ENCODE measurements at regions not wholly inside any gene's neighbourhood (a gene's known extent, or its start where the extent isn't known, plus 50 kb on each side); places are given as distances from the start of the nearest gene placed in this dataset.

DNA sequence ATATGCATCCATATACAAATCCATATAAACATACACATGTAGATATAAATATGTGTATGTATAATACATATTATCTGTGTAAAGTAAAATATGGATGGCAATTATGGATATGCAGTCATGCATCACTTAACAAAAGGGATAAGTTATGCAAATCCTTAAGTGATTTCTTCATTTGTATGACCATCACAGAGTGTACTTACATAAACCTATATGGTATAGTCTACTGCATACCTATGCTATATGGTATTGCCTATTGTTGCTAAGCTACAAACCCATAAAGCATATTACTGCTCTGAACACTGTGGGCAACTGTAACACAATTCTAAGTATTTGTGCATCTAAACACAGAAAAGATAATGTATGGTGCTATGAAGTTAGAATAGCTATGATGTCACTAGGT, 227.2 kb downstream of the SLC6A15 start:
- TF ChIP-seq POLR2AphosphoS5 (IDR thresholded peaks at IDR 0.05; ENCODE audit: low read depth, low read length) = no peak
- TF ChIP-seq SIN3A (IDR thresholded peaks at IDR 0.05; ENCODE audit: borderline replicate concordance, insufficient read depth, low read length) = no peak
- TF ChIP-seq, protein P1, sequence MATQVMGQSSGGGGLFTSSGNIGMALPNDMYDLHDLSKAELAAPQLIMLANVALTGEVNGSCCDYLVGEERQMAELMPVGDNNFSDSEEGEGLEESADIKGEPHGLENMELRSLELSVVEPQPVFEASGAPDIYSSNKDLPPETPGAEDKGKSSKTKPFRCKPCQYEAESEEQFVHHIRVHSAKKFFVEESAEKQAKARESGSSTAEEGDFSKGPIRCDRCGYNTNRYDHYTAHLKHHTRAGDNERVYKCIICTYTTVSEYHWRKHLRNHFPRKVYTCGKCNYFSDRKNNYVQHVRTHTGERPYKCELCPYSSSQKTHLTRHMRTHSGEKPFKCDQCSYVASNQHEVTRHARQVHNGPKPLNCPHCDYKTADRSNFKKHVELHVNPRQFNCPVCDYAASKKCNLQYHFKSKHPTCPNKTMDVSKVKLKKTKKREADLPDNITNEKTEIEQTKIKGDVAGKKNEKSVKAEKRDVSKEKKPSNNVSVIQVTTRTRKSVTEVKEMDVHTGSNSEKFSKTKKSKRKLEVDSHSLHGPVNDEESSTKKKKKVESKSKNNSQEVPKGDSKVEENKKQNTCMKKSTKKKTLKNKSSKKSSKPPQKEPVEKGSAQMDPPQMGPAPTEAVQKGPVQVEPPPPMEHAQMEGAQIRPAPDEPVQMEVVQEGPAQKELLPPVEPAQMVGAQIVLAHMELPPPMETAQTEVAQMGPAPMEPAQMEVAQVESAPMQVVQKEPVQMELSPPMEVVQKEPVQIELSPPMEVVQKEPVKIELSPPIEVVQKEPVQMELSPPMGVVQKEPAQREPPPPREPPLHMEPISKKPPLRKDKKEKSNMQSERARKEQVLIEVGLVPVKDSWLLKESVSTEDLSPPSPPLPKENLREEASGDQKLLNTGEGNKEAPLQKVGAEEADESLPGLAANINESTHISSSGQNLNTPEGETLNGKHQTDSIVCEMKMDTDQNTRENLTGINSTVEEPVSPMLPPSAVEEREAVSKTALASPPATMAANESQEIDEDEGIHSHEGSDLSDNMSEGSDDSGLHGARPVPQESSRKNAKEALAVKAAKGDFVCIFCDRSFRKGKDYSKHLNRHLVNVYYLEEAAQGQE (IDR thresholded peaks at IDR 0.05; ENCODE audit: insufficient read depth in 1 of 2, low read depth in 2 of 2, low read length in 2 of 2) = no peak
- TF ChIP-seq FOXP2 (optimal IDR thresholded peaks at IDR 0.05; ENCODE audit: borderline replicate concordance, extremely low read depth, extremely low read length, insufficient read depth) = no peak
- TF ChIP-seq TAF1 (IDR thresholded peaks at IDR 0.05; ENCODE audit: borderline replicate concordance, insufficient read depth, low read length) = no peak

DNA sequence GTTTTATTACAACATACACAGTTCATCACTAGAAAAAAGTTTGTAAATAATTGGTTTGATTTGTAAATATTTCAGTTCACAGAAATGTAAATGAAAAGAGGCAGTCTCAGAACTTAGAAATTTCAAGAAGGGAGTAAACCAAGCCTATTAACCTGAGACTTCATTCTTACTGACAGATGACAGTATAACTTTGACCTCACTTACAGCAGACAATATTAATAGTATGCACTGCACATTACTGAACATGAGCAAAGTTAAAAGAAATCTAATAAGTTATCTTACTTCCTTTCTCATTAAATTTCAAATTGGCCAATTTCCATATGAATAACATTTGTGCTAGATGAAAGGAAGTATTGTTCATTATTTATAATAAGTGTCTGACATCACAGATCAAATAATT, 235.8 kb downstream of the SLC6A15 start:
- TF ChIP-seq FOXP2 (optimal IDR thresholded peaks at IDR 0.05; ENCODE audit: borderline replicate concordance, extremely low read depth, extremely low read length, insufficient read depth) = no peak
- no peak for TF ChIP-seq TAF1 (IDR thresholded peaks at IDR 0.05; ENCODE audit: borderline replicate concordance, insufficient read depth, low read length)
- TF ChIP-seq, protein P1 (IDR thresholded peaks at IDR 0.05; ENCODE audit: insufficient read depth in 1 of 2, low read depth in 2 of 2, low read length in 2 of 2) = no peak
- TF ChIP-seq POLR2AphosphoS5 (IDR thresholded peaks at IDR 0.05; ENCODE audit: low read depth, low read length) = no peak
- no peak for TF ChIP-seq SIN3A (IDR thresholded peaks at IDR 0.05; ENCODE audit: borderline replicate concordance, insufficient read depth, low read length)

DNA sequence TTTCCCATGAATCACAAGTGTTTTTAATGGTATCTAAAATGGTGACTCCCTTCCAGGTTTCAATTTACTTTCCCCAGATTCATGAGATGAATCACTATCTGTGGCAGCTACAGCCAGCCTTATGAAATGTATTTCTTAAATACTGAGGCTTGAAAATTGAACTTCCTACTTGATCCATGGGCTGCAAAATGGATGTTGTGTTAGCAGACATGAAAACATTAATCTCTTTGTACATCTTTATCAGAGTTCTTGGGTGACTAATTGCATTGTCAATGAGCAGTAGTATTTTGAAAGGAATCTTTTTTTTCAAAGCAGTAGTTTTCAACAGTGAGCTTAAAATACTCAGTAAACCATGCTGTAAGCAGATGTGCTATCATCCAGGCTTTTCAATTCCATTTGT, 250.8 kb downstream of the SLC6A15 start:
- TF ChIP-seq TAF1 (IDR thresholded peaks at IDR 0.05; ENCODE audit: borderline replicate concordance, insufficient read depth, low read length) (no peak), SIN3A (IDR thresholded peaks at IDR 0.05; ENCODE audit: borderline replicate concordance, insufficient read depth, low read length) (no peak), FOXP2 (optimal IDR thresholded peaks at IDR 0.05; ENCODE audit: borderline replicate concordance, extremely low read depth, extremely low read length, insufficient read depth) (no peak), POLR2AphosphoS5 (IDR thresholded peaks at IDR 0.05; ENCODE audit: low read depth, low read length) (no peak)
- TF ChIP-seq, protein P1 (IDR thresholded peaks at IDR 0.05; ENCODE audit: insufficient read depth in 1 of 2, low read depth in 2 of 2, low read length in 2 of 2) = no peak

DNA sequence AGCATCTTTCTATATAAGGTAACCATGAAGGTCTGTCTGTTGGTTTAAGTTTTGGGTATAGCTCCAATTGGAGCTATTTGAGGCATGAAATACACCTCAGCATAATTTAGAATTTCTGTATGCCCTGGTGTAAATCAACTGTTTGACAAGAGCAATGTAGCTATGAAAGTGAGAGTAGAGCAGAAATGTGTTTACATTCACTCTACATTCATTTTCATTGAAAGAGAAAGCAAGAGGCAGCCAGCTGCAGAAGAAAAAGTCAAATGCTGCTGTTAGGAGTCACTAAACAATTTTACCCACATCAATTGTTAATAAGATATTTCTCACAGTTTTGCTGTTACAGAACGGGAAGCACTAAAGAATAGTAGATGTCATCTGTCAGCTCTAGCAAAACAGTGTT, 252.5 kb downstream of the SLC6A15 start:
- TF ChIP-seq SIN3A (IDR thresholded peaks at IDR 0.05; ENCODE audit: borderline replicate concordance, insufficient read depth, low read length) = no peak

DNA sequence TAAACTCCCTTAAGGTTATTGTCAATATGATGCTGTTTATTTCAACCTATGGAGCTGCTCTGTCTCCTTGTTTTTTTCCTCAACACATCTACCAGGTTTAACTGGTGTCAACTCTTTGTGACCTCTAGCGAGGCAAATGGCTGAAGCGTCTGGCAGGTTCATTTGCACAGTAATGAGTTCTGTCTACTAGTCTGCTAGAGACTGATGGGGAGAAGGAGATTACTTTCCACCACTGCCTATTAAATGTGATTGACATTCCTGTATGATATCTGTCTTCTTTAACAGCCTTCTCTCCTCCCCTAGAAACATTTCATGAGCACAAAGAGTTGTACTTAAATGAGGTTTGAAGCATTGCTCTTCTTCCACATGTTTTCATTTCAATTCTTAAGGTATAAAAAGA, 253.7 kb downstream of the SLC6A15 start:
- TF ChIP-seq, protein P1 (IDR thresholded peaks at IDR 0.05; ENCODE audit: insufficient read depth in 1 of 2, low read depth in 2 of 2, low read length in 2 of 2) = no peak
- TF ChIP-seq SIN3A (IDR thresholded peaks at IDR 0.05; ENCODE audit: borderline replicate concordance, insufficient read depth, low read length) = no peak
- TF ChIP-seq POLR2AphosphoS5 (IDR thresholded peaks at IDR 0.05; ENCODE audit: low read depth, low read length) = no peak
- TF ChIP-seq TAF1 (IDR thresholded peaks at IDR 0.05; ENCODE audit: borderline replicate concordance, insufficient read depth, low read length) = peak; percentile 32; the same call in 1 of the 2 replicates

Measured in PFSK-1 (cell line).